ENCODE measurements at regions not wholly inside any gene's neighbourhood (a gene's known extent, or its start where the extent isn't known, plus 50 kb on each side); places are given as distances from the start of the nearest gene placed in this dataset.

GRCh38 chr10:2936816-2937215 lies 130.5 kb upstream of the PFKP start:
- intact Hi-C loops (cut with DNase I; ENCODE audit: low total_unique reads), result no loop called here
- no peak for DNase-seq (ENCODE audit: low spot score in 2 of 2)
- H3K27ac ChIP-seq, result no peak overlapping the region
- H3K36me3 ChIP-seq, result no peaks in the 10 kb centered on the region
- H3K27me3 ChIP-seq, result peaks cover 0 to 25% of the 10 kb centered on the region in 2 donors
- H3K4me3 ChIP-seq, result no peak overlapping the region
- no peak for TF ChIP-seq POLR2AphosphoS5 (IDR thresholded peaks at IDR 0.05)
- no peaks in the 10 kb centered on the region for H3K9me3 ChIP-seq
- H3K4me1 ChIP-seq, result no peaks in the 10 kb centered on the region

GRCh38 chr10:2935647-2936386 lies 131.5 kb upstream of the PFKP start:
- intact Hi-C loops (cut with DNase I; ENCODE audit: low total_unique reads), result no loop called here
- Histone ChIP-seq H3K4me1 (no peaks in the 10 kb centered on the region), H3K36me3 (no peaks in the 10 kb centered on the region), H3K27me3 (peaks cover 0 to 25% of the 10 kb centered on the region in 2 donors), H3K27ac (no peak overlapping the region), H3K4me3 (no peak overlapping the region), H3K9me3 (no peaks in the 10 kb centered on the region)
- DNase-seq (ENCODE audit: low spot score in 2 of 2), result no peak
- no peak for TF ChIP-seq POLR2A (IDR thresholded peaks at IDR 0.05)
- no peak for TF ChIP-seq CTCF (IDR thresholded peaks at IDR 0.05)
- no peak for TF ChIP-seq POLR2AphosphoS5 (IDR thresholded peaks at IDR 0.05)

GRCh38 chr10:2933924-2934323 lies 133.4 kb upstream of the PFKP start:
- peaks cover 0 to 20% of the 10 kb centered on the region in 2 donors for H3K27me3 ChIP-seq
- H3K4me1 ChIP-seq, result no peaks in the 10 kb centered on the region
- H3K36me3 ChIP-seq, result no peaks in the 10 kb centered on the region
- intact Hi-C loops (cut with DNase I; ENCODE audit: low total_unique reads), result no loop called here
- H3K27ac ChIP-seq, result no peak overlapping the region
- H3K4me3 ChIP-seq, result no peak overlapping the region
- H3K9me3 ChIP-seq, result no peaks in the 10 kb centered on the region
- TF ChIP-seq POLR2AphosphoS5 (IDR thresholded peaks at IDR 0.05) (no peak), CTCF (IDR thresholded peaks at IDR 0.05) (no peak), POLR2A (IDR thresholded peaks at IDR 0.05) (no peak)
- DNase-seq (ENCODE audit: low spot score in 2 of 2), result no peak

- H3K9me3 ChIP-seq, result no peaks in the 10 kb centered on the region
- H3K27ac ChIP-seq, result no peak overlapping the region
- TF ChIP-seq CTCF (IDR thresholded peaks at IDR 0.05), result no peak
- no peak for TF ChIP-seq POLR2AphosphoS5 (IDR thresholded peaks at IDR 0.05)
- TF ChIP-seq POLR2A (IDR thresholded peaks at IDR 0.05), result no peak
- H3K4me3 ChIP-seq, result no peak overlapping the region
- H3K36me3 ChIP-seq, result no peaks in the 10 kb centered on the region
- DNase-seq (ENCODE audit: low spot score in 2 of 2), result no peak
- H3K4me1 ChIP-seq, result no peaks in the 10 kb centered on the region
- intact Hi-C loops (cut with DNase I; ENCODE audit: low total_unique reads), result no loop called here
- H3K27me3 ChIP-seq, result peaks cover 0 to 20% of the 10 kb centered on the region in 2 donors
Measured at GRCh38 chr10:2933519-2933918, 133.8 kb upstream of the PFKP start.

GRCh38 chr10:2933071-2933470 lies 134.3 kb upstream of the PFKP start:
- intact Hi-C loops (cut with DNase I; ENCODE audit: low total_unique reads), result no loop called here
- peaks cover 0 to 20% of the 10 kb centered on the region in 2 donors for H3K27me3 ChIP-seq
- no peak overlapping the region for H3K27ac ChIP-seq
- H3K4me1 ChIP-seq, result no peaks in the 10 kb centered on the region
- H3K4me3 ChIP-seq, result no peak overlapping the region
- no peak for DNase-seq (ENCODE audit: low spot score in 2 of 2)
- no peaks in the 10 kb centered on the region for H3K36me3 ChIP-seq
- TF ChIP-seq CTCF (IDR thresholded peaks at IDR 0.05) (no peak), POLR2AphosphoS5 (IDR thresholded peaks at IDR 0.05) (no peak), POLR2A (IDR thresholded peaks at IDR 0.05) (no peak)
- no peaks in the 10 kb centered on the region for H3K9me3 ChIP-seq
